GM19468 (cell line): ENCODE measurements at regions not wholly inside any gene's neighbourhood (a gene's known extent, or its start where the extent isn't known, plus 50 kb on each side); places are given as distances from the start of the nearest gene placed in this dataset.
"Not testable (repeated sequence)": the region's sequence is repeated elsewhere in the genome, so short reads cannot be mapped to it uniquely, and the experiment has no call there.

Experiments used
- ATAC-seq: cut with Tn5 transposase; IDR thresholded peaks from one replicate; pipeline ENCODE4 v1.9.1; 2021; ENCODE audit warnings: mild to moderate bottlenecking, moderate library complexity, moderate number of reproducible peaks; ENCODE audit not compliant: unreplicated experiment; ENCODE audit errors: extremely low read depth

GRCh38 chr19:28130881-28131280 is 1082.1 kb downstream of the UQCRFS1 start:
- ATAC-seq = not testable (repeated sequence)

- ATAC-seq = no peak
These were observed 1082.9 kb downstream of the UQCRFS1 start for GRCh38 chr19:28130066-28130511.

GRCh38 chr19:28128341-28128740 is 1084.6 kb downstream of the UQCRFS1 start:
- no peak for ATAC-seq

DNA sequence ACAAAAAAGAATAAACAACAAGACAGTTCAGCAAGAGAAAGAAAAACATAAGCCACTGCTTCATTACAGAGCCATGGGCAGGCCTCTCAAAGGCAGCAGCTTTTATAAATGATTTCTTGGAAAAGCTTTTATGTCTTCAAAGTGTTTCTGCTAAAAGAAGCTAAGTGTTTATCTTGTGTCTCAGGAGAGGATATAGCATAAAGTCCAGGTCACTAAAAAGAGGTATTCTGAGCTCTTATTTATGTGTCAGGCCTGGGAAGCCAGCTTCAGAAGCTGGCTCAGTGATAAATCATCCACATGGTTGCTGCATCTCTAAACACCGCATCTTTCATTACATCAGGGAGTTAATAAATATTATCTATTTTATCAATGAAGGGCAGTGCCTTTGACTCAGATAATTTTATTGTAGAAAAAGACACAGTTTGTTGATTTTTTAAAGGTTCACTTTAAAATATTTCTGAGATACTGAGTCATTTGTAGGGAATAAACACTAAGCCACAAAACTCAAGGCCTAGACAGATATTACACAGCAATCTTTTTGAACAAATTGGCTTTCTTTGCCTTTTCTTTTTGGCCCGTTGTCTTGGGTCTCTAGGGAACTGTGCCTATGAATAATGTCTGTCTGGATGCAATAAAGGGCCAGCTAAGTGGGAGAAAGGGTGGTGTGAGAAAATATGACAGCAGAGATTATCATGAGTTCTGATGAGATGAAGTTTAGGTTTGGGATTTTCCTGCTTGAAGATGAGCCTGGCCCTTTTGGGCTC is 1086.6 kb downstream of the UQCRFS1 start:
- no peak for ATAC-seq

- no peak for ATAC-seq
These were observed 1090.2 kb downstream of the UQCRFS1 start for GRCh38 chr19:28122734-28123133.

GRCh38 chr19:28118235-28118634 is 1094.7 kb downstream of the UQCRFS1 start:
- no peak for ATAC-seq

- ATAC-seq = no peak
These were observed 1095.8 kb downstream of the UQCRFS1 start for GRCh38 chr19:28117143-28117542.

GRCh38 chr19:28116379-28116778 is 1096.6 kb downstream of the UQCRFS1 start:
- ATAC-seq = not testable (repeated sequence)

DNA sequence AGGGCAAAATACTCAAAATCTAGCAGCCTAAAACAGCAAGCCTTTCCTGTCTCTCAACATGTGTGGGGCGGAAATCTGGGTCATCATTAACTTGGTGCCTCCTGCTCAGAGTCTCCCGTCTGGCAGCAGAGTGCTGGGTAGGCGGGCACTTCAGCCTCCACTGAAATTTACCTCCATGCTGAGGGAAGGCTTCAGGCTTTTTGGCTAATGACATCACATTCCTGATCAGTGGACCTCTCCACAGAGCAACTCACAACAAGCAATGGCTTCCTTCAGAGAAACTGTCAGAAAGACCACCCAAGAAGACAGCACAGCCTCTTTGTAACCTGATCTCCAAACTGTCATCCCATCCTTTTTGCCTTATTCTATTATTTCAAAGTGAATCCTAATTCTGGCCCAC is 1109.0 kb downstream of the UQCRFS1 start:
- ATAC-seq = no peak

- ATAC-seq = not testable (repeated sequence)
These were observed 1128.2 kb downstream of the UQCRFS1 start for GRCh38 chr19:28084659-28085157.

- no peak for ATAC-seq
These were observed 1136.3 kb downstream of the UQCRFS1 start for GRCh38 chr19:28076628-28077027.

- no peak for ATAC-seq
These were observed 1137.7 kb downstream of the UQCRFS1 start for GRCh38 chr19:28075229-28075628.

- no peak for ATAC-seq
These were observed 1138.2 kb downstream of the UQCRFS1 start for GRCh38 chr19:28074773-28075172.

- ATAC-seq = no peak
These were observed 1145.1 kb downstream of the UQCRFS1 start for GRCh38 chr19:28067882-28068281.

GRCh38 chr19:28066988-28067387 is 1146.0 kb downstream of the UQCRFS1 start:
- no peak for ATAC-seq

- no peak for ATAC-seq
These were observed 1146.8 kb downstream of the UQCRFS1 start for GRCh38 chr19:28066161-28066560.

DNA sequence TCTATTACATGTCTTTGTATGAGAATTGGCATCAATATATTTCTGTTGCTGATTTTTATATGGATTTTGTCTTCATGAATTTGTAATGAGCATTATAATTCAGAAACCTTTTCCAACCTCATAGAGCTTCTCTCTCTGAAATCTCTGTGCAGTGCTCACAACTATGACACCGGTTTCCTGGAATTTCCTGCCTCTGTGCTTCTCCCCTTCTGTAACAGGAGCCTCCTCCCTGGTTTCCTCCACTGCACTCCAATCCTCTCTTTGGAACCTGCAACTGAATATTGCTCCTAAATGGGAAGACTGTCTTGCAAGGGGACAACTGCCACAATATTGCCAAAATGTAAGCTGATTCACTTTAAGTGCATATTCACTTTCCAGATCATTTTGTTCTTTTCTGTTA is 1147.9 kb downstream of the UQCRFS1 start:
- no peak for ATAC-seq

DNA sequence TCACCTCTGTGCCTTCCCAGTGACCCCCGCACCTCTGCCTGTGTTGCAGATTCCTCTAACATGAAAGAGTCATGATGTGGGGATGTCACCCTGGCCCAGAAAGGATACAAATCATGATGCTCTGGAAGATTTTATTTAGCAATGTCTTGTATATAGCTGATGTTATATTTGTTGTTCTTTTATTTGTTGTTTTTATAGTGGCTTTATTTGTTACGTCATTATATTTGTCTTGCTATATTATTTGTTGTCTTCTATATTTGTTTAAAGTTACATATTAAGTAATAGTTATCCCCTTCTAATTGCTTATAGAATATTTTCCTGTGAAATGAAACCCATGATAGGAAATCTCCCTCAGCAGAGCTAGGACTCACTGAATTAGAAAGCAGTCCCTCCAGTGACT is 1149.2 kb downstream of the UQCRFS1 start:
- ATAC-seq = no peak

GRCh38 chr19:28061111-28061510 is 1151.8 kb downstream of the UQCRFS1 start:
- ATAC-seq = no peak

DNA sequence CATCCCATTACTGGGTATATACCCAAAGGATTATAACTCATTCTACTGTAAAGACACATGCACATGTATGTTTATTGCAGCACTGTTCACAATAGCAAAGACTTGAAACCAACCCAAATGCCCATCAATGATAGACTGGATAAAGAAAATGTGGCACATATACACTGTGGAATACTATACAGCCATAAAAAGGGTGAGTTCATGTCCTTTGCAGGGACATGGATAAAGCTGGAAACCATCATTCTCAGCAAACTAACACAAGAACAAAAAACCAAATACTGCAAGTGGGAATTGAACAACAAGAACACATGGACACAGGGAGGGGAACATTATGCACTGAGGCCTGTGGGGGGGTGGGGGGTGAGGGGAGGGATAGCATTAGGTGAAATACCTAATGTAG is 1155.9 kb downstream of the UQCRFS1 start:
- not testable (repeated sequence) for ATAC-seq

GRCh38 chr19:28051047-28051446 is 1161.9 kb downstream of the UQCRFS1 start:
- no peak for ATAC-seq

DNA sequence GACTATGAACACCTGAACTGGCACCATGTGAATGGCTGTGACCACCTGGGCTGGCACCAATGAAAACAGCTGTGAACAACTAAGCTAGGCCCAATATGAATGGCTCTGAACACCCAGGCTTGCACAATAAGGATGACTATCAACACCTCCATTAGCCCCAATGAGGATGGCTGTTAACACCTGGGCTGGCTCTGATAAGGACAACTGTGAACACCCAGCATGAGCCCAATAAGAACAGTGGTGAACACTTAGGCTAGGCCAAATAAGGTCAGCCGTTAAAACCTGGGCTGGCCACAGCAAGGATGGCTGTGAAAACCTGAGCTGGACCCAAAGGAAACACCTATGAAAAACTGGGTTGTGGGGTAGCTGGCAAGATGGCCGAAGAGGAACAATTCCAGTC is 1163.1 kb downstream of the UQCRFS1 start:
- no peak for ATAC-seq
